NCI-H524 treated with DMSO at 0.1 percent for 48 hours (cell line): ENCODE measurements at regions not wholly inside any gene's neighbourhood (a gene's known extent, or its start where the extent isn't known, plus 50 kb on each side); places are given as distances from the start of the nearest gene placed in this dataset.
A peak's percentile ranks its signal among the peaks of the same experiment; 100 is the strongest.

ENCODE experiments used
- DNase-seq: peaks from one replicate; lab custom pipeline; 2025; lab: John Stamatoyannopoulos, UW

DNA sequence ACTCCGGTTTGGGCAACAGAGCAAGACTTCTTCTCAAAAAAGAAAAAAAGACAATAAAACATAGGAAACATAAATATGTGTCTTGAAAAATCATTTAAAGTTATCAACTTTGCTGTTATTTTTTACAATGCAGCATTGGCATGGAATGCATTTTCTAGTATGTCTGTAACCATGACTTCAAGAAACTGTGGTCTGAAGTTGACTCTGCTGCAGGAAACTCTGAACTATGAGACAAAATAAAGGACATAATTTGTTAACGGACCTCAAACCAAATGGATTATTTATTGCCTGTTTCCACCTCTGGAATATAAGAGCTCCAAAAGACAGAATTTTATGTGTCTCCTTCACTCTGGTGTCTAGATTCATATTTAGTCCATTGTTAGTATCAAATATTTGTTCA lies 79.1 kb downstream of the TRIB2 start:
- no peak for DNase-seq

DNA sequence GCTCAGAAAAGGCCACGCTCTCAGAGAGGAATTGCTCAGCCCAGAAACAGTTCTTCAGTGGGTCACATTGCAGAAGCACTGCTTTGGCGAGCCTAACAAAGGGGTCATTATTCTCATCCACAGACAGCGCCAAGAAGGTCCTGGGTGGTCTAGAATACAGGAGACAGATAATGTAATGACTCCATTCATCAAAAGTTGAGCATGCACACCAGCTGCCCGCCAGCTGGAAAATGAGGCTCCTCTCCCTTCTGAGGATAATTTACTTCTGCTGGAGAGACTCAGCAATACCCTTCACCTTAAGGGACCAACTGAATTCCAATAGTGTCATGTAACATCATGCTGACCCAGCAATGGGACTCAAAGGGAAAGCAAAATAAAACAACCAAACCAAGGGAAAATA lies 79.9 kb downstream of the TRIB2 start:
- DNase-seq = no peak

DNA sequence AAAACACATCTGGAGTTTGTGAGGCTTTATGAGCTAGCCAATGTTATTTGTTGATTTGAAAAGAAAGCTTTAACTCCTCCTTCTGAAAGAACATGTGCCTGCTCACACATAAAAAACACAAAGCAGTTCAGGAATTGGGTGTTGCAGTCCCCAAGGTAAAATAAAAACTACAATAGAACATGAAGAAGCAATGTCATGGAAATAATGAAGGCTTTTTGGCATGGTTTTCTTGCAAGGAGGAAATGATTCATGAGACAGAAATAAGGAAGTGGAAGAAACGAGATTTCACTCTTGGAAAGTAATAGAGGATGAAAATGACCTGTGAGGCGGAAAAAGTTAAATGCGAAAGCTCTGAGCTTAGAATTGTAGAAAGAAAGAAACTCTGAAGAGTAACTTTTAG lies 81.1 kb downstream of the TRIB2 start:
- DNase-seq = no peak

- DNase-seq = no peak
Measured at GRCh38 chr2:12803607-12804006, 86.9 kb downstream of the TRIB2 start.

GRCh38 chr2:12804091-12804856 lies 87.5 kb downstream of the TRIB2 start:
- DNase-seq = no peak

GRCh38 chr2:12805033-12805432 lies 88.3 kb downstream of the TRIB2 start:
- DNase-seq = no peak

- no peak for DNase-seq
Measured at GRCh38 chr2:12806549-12807242, 90.0 kb downstream of the TRIB2 start.

DNA sequence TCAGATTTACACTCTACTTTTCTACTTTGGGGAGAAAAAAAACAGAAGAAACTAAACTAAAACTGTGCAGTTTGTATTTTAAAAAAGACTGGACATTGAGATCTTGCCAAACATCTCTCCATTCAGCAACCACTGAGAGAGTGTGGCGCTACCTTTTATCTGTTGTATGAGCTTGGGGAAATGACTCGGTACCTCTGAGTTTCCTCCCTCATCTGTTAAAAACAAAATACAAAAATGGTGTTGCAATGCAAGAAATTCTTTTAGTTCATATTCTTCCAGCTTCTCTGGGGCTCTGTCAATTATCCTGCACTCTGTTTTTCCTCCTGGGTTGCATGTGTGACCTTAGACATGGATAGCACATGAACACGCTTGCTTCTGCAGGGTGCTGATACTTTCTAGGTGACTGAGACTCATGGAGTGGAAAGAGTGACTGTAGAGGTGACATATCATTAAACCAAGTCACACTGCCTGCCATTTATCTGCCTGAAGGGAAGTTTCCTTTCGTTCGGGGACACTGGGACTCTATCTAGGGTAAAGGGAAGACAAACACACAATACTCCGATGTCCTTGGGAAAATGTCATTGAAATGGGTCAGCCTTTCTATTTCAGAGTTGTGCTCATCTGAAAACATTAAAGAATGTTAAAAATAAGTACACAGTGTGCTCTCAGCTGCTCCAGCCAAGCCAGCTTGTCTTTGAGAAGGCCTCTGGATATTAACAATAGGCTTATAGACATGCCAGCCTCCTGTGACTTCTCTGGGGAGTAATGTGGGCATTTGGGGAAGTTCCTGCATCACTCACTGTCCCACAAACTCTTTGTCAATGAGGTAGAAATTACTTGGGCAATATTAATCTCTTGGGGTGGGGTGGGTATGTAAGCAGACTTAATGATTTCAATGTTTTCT lies 91.4 kb downstream of the TRIB2 start:
- no peak for DNase-seq

DNA sequence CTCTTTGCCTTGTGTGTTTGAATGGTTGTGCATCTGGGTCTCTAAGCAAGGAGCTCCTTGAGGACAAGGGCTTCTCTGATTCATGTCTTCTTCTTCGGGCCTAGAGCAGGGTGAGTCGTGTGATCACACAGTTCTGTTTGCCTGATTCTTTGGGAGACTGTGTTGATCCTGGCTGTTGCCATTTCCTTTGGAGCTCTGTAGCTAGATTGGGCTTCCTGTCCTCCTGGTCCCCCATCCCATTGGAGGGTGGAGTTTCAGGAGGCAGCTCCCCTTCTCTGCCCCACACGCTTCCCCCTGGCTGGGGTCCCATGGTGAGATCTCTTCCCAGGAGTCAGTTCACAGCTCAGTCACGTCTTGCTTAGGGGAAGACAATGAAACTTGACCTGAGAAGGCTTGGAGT lies 92.8 kb downstream of the TRIB2 start:
- no peak for DNase-seq

- no peak for DNase-seq
Measured at GRCh38 chr2:12811916-12812315, 95.2 kb downstream of the TRIB2 start.

DNA sequence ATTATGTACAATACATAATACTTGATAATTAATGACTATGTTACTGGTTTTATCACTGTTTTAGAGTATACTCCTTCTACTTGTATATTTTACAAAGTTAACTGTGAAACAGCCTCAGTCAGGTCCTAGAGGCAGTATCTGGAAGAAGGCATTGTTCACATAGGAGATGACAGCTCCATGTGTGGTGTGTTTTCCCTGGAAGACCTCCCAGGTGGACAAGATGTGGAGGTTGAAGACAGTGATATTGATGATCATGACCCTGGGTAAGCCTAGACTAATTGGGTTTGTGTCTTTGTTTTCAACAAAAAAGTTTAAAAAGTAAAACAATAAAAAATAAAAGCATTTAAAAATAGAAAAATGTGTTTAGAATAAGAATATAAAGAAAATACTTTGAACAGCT lies 96.4 kb downstream of the TRIB2 start:
- no peak for DNase-seq

DNA sequence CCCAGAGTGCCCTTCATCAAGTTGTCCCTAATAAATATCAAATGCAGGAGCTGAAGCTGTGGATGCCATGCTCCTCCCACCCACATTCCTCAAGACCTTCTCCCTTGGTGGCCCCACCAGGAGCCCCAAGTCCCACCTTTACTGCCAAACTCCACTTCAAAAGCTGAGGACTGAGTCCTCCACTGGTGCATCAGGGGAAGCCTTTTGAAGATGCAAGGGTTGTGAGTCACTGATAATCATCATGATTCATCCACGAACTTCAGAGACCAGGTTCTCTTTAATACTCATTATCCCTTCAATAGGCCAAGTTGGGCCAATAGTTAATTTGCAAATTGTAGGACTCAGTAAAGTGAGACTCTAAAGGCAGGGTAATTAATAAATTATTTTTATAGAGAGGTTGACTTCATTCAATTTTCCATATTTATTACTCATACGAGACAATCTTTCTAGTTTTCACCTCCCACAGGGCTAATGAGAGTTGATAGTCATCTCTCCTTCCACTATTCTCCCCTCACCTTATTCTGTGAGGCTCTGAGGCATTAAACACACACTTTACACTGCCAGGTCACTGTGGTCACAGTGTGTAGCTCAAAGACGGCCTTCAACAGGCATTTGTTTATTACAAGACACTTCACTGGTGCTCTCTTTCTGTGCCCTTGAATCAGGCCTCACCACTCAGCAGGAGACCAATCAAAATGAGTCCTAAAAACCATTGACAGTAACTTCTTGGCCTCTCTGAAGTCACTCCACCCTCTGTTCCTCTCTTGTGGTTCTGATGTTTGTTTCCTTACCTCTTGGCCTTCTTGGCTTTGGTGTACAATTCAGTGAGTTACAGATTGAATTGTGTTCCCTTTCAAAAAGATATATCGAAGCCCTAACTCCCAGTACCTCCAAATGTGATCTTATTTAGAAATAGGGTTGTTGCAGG lies 99.9 kb downstream of the TRIB2 start:
- no peak for DNase-seq

GRCh38 chr2:12817870-12818269 lies 101.1 kb downstream of the TRIB2 start:
- DNase-seq = no peak

DNA sequence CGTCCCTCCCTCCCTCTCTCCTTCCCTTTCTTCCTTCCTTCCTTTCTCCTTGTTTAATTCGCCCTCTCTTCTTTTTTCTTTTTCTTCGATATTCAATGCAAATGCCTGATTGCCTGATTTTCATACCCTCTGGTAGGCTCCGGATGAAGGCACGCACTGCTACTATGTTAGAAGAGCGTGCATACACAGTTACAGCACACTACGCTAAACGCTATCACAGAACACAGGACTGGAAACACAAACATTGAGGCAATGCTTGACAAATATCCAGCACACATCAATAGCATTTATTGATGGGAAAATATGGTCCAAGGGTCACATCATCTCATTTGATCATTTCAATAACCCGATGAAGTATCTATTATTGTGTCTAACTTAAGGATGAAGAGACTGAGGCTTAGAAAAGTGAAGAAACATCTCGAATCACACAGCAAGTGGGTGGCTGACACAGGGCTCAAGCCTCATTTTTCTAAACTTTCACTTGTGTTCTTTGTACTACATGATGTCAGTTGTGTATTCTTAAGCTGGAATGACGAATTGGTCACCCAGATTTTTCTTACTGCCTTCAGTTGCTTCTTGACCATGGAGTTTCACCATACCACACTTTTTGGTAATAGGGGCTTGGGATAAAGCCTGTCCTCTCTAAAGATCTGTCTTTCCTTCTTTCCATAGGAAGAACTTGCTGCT lies 101.8 kb downstream of the TRIB2 start:
- no peak for DNase-seq

DNA sequence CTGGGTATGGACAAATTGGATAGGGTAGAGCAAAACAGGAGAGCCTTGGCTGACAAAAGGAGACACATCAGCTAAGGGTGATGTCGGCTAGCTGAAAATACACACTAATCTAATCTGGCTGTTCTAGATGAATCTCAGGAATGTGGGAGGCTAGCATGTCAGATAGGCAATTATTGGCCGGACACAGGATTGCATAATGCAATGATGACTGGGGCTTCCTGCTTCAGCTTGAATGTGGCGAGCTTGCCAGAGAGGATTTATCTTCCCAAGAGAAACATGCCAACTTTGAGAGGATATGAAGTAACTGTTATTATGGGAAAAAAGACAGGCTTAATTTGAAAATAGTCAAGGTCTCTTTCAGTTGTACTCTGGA lies 102.4 kb downstream of the TRIB2 start:
- no peak for DNase-seq

DNA sequence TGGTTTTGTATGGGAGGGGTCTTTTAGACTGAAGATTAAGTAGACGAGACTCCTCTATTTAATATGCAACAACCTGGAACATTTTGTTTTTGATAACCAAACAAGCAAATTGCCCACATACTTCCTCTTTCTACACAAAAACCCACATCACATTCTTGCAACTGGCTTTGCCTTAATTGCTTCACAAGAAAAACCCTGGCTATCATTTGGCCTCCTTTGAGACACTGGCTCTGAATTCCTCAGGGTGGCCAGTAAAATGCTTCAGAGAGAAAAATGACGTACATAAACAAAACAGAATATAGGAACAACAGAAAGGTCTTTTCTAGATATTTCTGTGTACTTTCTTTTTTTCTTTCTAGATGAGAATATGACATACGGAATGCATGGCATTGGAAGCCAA lies 103.0 kb downstream of the TRIB2 start:
- no peak for DNase-seq

- no peak for DNase-seq
Measured at GRCh38 chr2:12821656-12822055, 104.9 kb downstream of the TRIB2 start.

GRCh38 chr2:12824351-12824777 lies 107.6 kb downstream of the TRIB2 start:
- DNase-seq = peak; percentile 93

GRCh38 chr2:12824778-12825379 lies 108.1 kb downstream of the TRIB2 start:
- no peak for DNase-seq

DNA sequence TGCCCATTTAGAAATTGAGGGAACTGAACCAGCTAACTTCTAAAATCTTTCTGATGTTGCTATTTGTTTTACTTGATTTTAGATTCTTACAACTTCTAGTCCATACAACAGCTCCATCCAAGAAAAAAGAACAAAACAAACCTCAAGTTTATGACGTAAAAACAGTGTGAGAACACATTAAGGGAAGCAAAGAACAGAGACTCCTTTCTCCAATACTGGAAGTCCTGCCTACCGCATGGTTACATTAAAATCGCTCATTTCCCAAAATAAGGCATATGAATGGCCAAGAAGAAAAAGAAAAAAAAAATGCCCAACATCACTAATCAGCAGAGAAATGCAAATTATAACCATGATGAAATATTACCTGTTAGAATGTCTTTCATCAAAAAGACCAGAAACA lies 110.0 kb downstream of the TRIB2 start:
- no peak for DNase-seq

DNA sequence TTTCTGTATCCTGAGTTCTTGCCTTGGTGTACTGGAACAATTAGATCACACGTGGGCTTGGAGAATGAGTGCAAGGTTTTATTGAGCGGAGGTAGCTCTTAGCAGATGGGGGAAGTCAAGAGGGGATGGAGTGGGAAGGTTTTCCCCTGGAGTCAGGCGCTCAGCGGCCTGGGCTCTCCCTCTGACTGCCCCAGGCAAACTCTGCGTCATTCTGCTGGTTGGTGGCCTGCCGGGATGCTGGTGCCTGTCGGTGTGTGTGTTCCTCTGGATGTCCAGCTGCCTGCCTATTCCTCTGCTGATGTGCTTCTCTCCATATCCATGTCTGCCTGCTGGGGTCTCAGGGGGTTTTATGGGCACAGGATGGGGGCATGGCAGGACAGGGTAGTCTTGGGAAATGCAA lies 111.0 kb downstream of the TRIB2 start:
- no peak for DNase-seq
